HUES64 (cell line): ENCODE measurements at regions not wholly inside any gene's neighbourhood (a gene's known extent, or its start where the extent isn't known, plus 50 kb on each side); places are given as distances from the start of the nearest gene placed in this dataset.
"Not testable (repeated sequence)": the region's sequence is repeated elsewhere in the genome, so short reads cannot be mapped to it uniquely, and the experiment has no call there.

Experiments used
- H3K27ac ChIP-seq: 2 replicates; pipeline ENCODE4 v1.7.0; 2013; ENCODE audit warnings: low read depth, low read length, inconsistent platforms
- H3K27me3 ChIP-seq: 2 replicates; pipeline ENCODE4 v1.6.1; 2013; ENCODE audit warnings: mild to moderate bottlenecking, low read length; ENCODE audit not compliant: insufficient read depth
- H3K36me3 ChIP-seq: 2 replicates; pipeline ENCODE4 v1.6.1; 2013; ENCODE audit warnings: mild to moderate bottlenecking, low read length; ENCODE audit not compliant: insufficient read depth
- H3K4me1 ChIP-seq: 2 replicates; pipeline ENCODE4 v1.6.1; 2013; ENCODE audit warnings: mild to moderate bottlenecking, low read length, moderate library complexity; ENCODE audit not compliant: insufficient read depth
- H3K4me3 ChIP-seq: 2 replicates; pipeline ENCODE4 v1.5.1; 2013; ENCODE audit warnings: mild to moderate bottlenecking, low read length, moderate library complexity
- H3K9ac ChIP-seq: 2 replicates; pipeline ENCODE4 v1.6.1; 2013; ENCODE audit warnings: mild to moderate bottlenecking, low read depth, low read length
- H3K9me3 ChIP-seq: 2 replicates; pipeline ENCODE4 v1.6.1; 2013; ENCODE audit warnings: low read depth, low read length; ENCODE audit not compliant: insufficient read depth
- WGBS: fragments of 150-250, 120-280 bp; methylation state at CpG from one replicate; pipeline ENCODE4 v1.1.7; 2013; ENCODE audit warnings: missing lambda C conversion rate; 5-methylcytosine and 5-hydroxymethylcytosine counted together

DNA sequence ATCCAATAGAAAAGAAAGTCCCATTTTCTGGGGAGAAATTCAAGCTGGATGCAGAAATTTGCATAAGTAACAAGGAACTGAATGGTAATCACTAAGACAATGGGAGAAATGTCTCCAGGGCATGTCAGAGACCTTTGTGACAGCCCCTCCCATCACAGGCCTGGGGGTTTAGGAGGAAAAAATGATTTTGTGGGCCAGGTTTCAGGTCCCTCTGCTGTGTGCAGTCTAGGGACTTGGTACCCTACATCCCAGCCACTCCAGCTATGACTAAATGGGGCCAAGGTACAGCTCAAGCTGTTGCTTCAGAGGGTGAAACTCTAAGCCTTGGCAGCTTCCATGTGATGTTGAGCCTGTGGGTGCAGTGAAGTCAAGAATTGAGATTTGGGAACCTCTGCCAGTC lies 695.5 kb upstream of the MIR17HG start:
- no peaks in the 10 kb centered on the region for H3K27me3 ChIP-seq
- H3K27ac ChIP-seq: no peak overlapping the region
- H3K4me1 ChIP-seq: no peaks in the 10 kb centered on the region
- H3K36me3 ChIP-seq: no peaks in the 10 kb centered on the region
- H3K9me3 ChIP-seq: peaks cover 19% of the 10 kb centered on the region; the same call in 1 of the 2 replicates
- H3K9ac ChIP-seq: no peak overlapping the region
- no peak overlapping the region for H3K4me3 ChIP-seq

DNA sequence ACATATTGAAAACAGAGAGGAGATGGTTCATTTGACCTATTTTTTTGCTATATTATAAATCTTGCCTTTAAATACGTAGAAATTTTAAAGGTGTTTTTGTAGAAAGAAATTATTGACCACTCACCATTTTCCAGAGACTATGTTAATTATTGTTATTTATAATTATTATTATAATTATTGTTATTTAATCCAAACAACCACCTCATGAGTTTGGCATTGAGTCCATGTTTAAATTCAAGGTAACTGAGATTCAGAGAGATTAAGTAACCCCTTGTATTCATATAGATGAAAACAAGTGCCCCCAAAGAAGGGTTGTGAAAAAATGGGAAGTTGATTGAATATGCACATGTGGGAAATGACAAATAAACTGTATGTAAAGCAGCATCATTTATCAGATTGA lies 692.5 kb upstream of the MIR17HG start:
- WGBS: no CpG with 5 or more reads among the region's 1 CpG
- no peaks in the 10 kb centered on the region for H3K4me1 ChIP-seq
- H3K36me3 ChIP-seq: no peaks in the 10 kb centered on the region
- H3K27ac ChIP-seq: no peak overlapping the region
- H3K27me3 ChIP-seq: no peaks in the 10 kb centered on the region
- H3K9ac ChIP-seq: no peak overlapping the region
- H3K9me3 ChIP-seq: peaks cover 19% of the 10 kb centered on the region; the same call in 1 of the 2 replicates
- no peak overlapping the region for H3K4me3 ChIP-seq

DNA sequence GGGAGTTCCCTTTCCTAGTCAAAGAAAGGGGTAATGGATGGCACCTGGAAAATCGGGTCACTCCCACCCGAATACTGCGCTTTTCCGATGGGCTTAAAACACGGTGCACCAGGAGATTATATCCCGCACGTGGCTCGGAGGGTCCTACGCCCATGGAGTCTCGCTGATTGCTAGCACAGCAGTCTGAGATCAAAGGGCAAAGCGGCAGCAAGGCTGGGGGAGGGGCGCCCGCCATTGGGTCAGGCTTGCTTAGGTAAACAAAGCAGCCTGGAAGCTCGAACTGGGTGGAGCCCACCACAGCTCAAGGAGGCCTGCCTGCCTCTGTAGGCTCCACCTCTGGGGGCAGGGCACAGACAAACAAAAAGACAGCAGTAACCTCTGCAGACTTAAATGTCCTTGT lies 683.3 kb upstream of the MIR17HG start:
- H3K4me1 ChIP-seq, H3K9ac ChIP-seq, H3K36me3 ChIP-seq, H3K27me3 ChIP-seq, H3K4me3 ChIP-seq, H3K27ac ChIP-seq, H3K9me3 ChIP-seq: not testable (repeated sequence)
- 91% methylated on average over 14 of the region's 14 CpGs for whole genome bisulfite sequencing

- WGBS: 100% methylated on average over 1 of the region's 1 CpG
- Histone ChIP-seq H3K9me3 (no peaks in the 10 kb centered on the region), H3K27me3 (no peaks in the 10 kb centered on the region), H3K27ac (no peak overlapping the region), H3K4me1 (no peaks in the 10 kb centered on the region), H3K36me3 (no peaks in the 10 kb centered on the region), H3K9ac (no peak overlapping the region), H3K4me3 (no peak overlapping the region)
Observed at GRCh38 chr13:90673746-90674145, 673.7 kb upstream of the MIR17HG start.

DNA sequence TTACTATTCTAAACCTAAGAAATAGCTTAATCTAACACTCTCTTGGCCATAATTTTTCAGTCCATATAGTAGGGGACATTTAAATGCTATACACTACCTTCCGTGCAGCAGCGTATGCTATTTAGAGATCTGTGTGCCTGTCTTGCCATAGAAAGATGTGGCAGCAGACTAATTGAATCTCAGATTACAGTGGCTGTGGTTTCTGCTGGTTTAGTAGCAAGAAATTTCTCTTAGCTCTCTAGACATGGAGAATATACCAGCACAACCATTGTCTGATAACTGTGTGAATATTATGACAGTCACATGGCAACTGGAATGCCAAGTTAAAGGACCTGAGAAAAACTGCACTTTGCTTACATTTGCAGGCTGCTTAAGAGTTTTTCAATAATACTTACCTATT lies 672.4 kb upstream of the MIR17HG start:
- H3K4me1 ChIP-seq: no peaks in the 10 kb centered on the region
- no peak overlapping the region for H3K9ac ChIP-seq
- 96% methylated on average over 2 of the region's 2 CpGs for WGBS
- no peaks in the 10 kb centered on the region for H3K27me3 ChIP-seq
- no peak overlapping the region for H3K27ac ChIP-seq
- H3K4me3 ChIP-seq: no peak overlapping the region
- H3K36me3 ChIP-seq: no peaks in the 10 kb centered on the region
- no peaks in the 10 kb centered on the region for H3K9me3 ChIP-seq

DNA sequence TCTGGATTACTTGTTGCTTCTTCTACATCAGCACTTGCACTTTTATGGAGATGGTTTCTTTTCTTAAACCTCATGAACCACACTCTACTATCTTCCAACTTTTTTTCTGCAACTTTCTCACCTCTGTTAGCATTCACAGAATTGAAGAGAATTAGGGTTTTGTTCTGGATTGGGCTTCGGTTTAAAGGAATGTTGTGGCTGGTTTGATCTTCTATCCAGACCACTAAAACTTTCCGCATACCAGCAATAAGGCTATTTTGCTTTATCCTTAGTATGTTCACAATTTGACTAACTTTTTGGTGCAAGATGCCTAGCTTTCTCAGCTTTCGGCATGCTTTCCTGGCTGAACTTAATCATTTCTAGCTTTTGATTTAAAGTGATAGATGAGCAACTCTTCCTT lies 666.7 kb upstream of the MIR17HG start:
- no peaks in the 10 kb centered on the region for H3K4me1 ChIP-seq
- H3K36me3 ChIP-seq: no peaks in the 10 kb centered on the region
- WGBS: 88% methylated on average over 2 of the region's 3 CpGs
- no peaks in the 10 kb centered on the region for H3K9me3 ChIP-seq
- no peak overlapping the region for H3K4me3 ChIP-seq
- H3K27ac ChIP-seq: no peak overlapping the region
- H3K9ac ChIP-seq: no peak overlapping the region
- H3K27me3 ChIP-seq: no peaks in the 10 kb centered on the region

- Histone ChIP-seq H3K4me1 (no peaks in the 10 kb centered on the region), H3K9ac (no peak overlapping the region), H3K36me3 (no peaks in the 10 kb centered on the region), H3K4me3 (no peak overlapping the region), H3K27ac (no peak overlapping the region), H3K9me3 (no peaks in the 10 kb centered on the region), H3K27me3 (no peaks in the 10 kb centered on the region)
- 93% methylated on average over 6 of the region's 6 CpGs for WGBS
Observed at GRCh38 chr13:90683711-90684131, 663.8 kb upstream of the MIR17HG start.

- H3K9ac ChIP-seq: no peak overlapping the region
- no peaks in the 10 kb centered on the region for H3K4me1 ChIP-seq
- no peaks in the 10 kb centered on the region for H3K36me3 ChIP-seq
- no peak overlapping the region for H3K27ac ChIP-seq
- no peaks in the 10 kb centered on the region for H3K27me3 ChIP-seq
- WGBS: 95% methylated on average over 2 of the region's 3 CpGs
- no peak overlapping the region for H3K4me3 ChIP-seq
- H3K9me3 ChIP-seq: no peaks in the 10 kb centered on the region
Observed at GRCh38 chr13:90686442-90686841, 661.0 kb upstream of the MIR17HG start.

GRCh38 chr13:90689111-90689510 lies 658.4 kb upstream of the MIR17HG start:
- Histone ChIP-seq H3K9me3 (no peaks in the 10 kb centered on the region), H3K9ac (no peak overlapping the region), H3K4me3 (no peak overlapping the region), H3K27me3 (no peaks in the 10 kb centered on the region), H3K4me1 (no peaks in the 10 kb centered on the region), H3K27ac (no peak overlapping the region), H3K36me3 (no peaks in the 10 kb centered on the region)
- WGBS: 87% methylated on average over 3 of the region's 3 CpGs

GRCh38 chr13:90690458-90691080 lies 656.9 kb upstream of the MIR17HG start:
- no peaks in the 10 kb centered on the region for H3K36me3 ChIP-seq
- no peak overlapping the region for H3K4me3 ChIP-seq
- H3K27me3 ChIP-seq: no peaks in the 10 kb centered on the region
- 99% methylated on average over 5 of the region's 5 CpGs for WGBS
- no peak overlapping the region for H3K27ac ChIP-seq
- H3K9me3 ChIP-seq: no peaks in the 10 kb centered on the region
- no peaks in the 10 kb centered on the region for H3K4me1 ChIP-seq
- no peak overlapping the region for H3K9ac ChIP-seq

DNA sequence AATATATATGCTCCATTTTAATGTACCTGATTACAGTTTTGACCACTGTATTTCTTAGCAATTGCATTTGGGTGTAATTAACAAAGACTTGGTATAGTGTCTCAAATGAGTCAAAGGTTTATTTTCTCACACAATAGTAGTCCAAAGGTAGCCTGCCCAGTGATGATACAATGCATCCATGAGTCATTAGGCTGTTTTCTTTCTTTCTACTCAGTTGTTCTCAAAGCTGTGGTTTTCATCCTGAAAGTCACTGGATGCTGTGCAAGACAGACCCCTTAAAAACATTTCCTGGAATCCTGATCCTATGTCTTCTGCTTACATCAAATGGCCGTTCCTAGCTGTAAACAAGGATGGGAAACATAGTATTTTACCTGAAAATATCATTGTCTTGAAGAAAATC lies 651.2 kb upstream of the MIR17HG start:
- no peaks in the 10 kb centered on the region for H3K36me3 ChIP-seq
- no peaks in the 10 kb centered on the region for H3K4me1 ChIP-seq
- no peak overlapping the region for H3K4me3 ChIP-seq
- no peak overlapping the region for H3K27ac ChIP-seq
- no peak overlapping the region for H3K9ac ChIP-seq
- WGBS: 100% methylated on average over 1 of the region's 1 CpG
- no peaks in the 10 kb centered on the region for H3K27me3 ChIP-seq
- no peaks in the 10 kb centered on the region for H3K9me3 ChIP-seq

DNA sequence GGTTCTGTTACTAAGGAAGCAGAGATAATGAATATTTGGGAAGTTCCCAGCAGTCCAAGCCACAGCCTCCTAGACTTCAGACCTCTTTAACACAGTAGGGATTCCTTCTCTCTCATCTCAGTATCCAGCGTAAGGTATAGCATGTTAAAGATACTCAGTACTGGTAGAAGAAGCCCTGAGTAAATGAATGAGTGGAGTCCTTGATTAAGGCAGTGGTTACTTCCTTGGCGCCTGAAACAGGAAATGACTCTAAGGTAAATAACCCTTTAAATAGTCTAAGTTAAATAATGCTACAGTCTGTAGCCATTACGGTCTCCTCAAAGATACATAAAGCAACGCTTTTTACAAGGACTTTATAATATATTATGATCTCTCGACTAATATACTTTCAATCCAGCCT lies 650.8 kb upstream of the MIR17HG start:
- H3K9ac ChIP-seq: no peak overlapping the region
- H3K27me3 ChIP-seq: no peaks in the 10 kb centered on the region
- H3K4me1 ChIP-seq: no peaks in the 10 kb centered on the region
- no peaks in the 10 kb centered on the region for H3K9me3 ChIP-seq
- no peaks in the 10 kb centered on the region for H3K36me3 ChIP-seq
- no peak overlapping the region for H3K27ac ChIP-seq
- no peak overlapping the region for H3K4me3 ChIP-seq
- 92% methylated on average over 4 of the region's 5 CpGs for WGBS
